B cell (primary cell): ENCODE measurements at regions not wholly inside any gene's neighbourhood (a gene's known extent, or its start where the extent isn't known, plus 50 kb on each side); places are given as distances from the start of the nearest gene placed in this dataset.

ENCODE experiments used
- ATAC-seq: fragments of 200-7000 bp; cut with Tn5 transposase; one replicate; pipeline ENCODE4 v1.10.0; 2021; ENCODE audit warnings: low read depth, mild to moderate bottlenecking, moderate number of reproducible peaks, moderate library complexity
- CTCF ChIA-PET: fragments of 350-600 bp; sonication (Branson Sonifier 250); formaldehyde crosslinking; loops from one replicate; lab custom pipeline; 2021; ENCODE audit warnings: antibody characterized with exemption, inconsistent platforms; lab: Charles Lee
- POLR2A ChIA-PET: fragments of 350-600 bp; sonication (Branson Sonifier 250); formaldehyde crosslinking; loops from one replicate; lab custom pipeline; 2021; ENCODE audit warnings: antibody characterized with exemption; lab: Charles Lee
- DNase-seq: peaks from one replicate; pipeline ENCODE4 v3.0.0; 2013
- H2AFZ ChIP-seq: 2 replicates; pipeline ENCODE4 v1.6.1; 2012; ENCODE audit warnings: mild to moderate bottlenecking, low read depth, low read length; ENCODE audit not compliant: insufficient read depth, poor library complexity, severe bottlenecking
- H3K27ac ChIP-seq, 2 donors: 1 replicate in 1 of 2; 2 replicates in 1 of 2; pipeline ENCODE4 v1.5.1; 2012 to 2013; ENCODE audit warnings: low read length in 2 of 2, mild to moderate bottlenecking in 2 of 2, moderate library complexity in 1 of 2
- H3K27me3 ChIP-seq, 4 experiments: fragments of 200-600 bp in 1 of 4; sonication (generic) in 1 of 4; replicated peaks in 1 of 4; 1 replicate in 2 of 4; 2 replicates in 2 of 4; pipeline versions ENCODE4 v1.6.1 to v1.7.0; 2013 to 2016; ENCODE audit warnings: low read length in 3 of 4, mild to moderate bottlenecking in 2 of 4, mixed read lengths in 1 of 4, moderate library complexity in 1 of 4; ENCODE audit not compliant: insufficient read depth in 4 of 4, control insufficient read depth in 3 of 4; ENCODE audit errors: control extremely low read depth in 1 of 4
- H3K36me3 ChIP-seq, 2 experiments: replicated peaks in 1 of 2; 1 replicate in 1 of 2; 2 replicates in 1 of 2; pipeline versions ENCODE4 v1.6.1 to v1.7.1; 2013; ENCODE audit warnings: low read length in 1 of 2; ENCODE audit not compliant: insufficient read depth in 2 of 2, control insufficient read depth in 1 of 2; ENCODE audit errors: control extremely low read depth in 1 of 2, extremely low read depth in 1 of 2
- H3K4me1 ChIP-seq, 2 donors: fragments of 200-600 bp in 1 of 2; sonication (generic) in 1 of 2; 1 replicate in 1 of 2; 2 replicates in 1 of 2; pipeline versions ENCODE4 v1.5.1 to v1.6.1; 2013 to 2017; ENCODE audit warnings: low read length in 2 of 2; ENCODE audit not compliant: control insufficient read depth in 2 of 2, insufficient read depth in 2 of 2
- H3K4me2 ChIP-seq: replicated peaks from 2 replicates; pipeline ENCODE3; 2012; ENCODE audit warnings: mild to moderate bottlenecking, low read depth, low read length; ENCODE audit not compliant: poor library complexity, severe bottlenecking
- H3K4me3 ChIP-seq, 5 experiments: fragments of 200-600 bp in 1 of 5; sonication (generic) in 1 of 5; 1 replicate in 3 of 5; 2 replicates in 2 of 5; pipeline versions ENCODE4 v1.5.1 to v1.7.0; 2011 to 2016; ENCODE audit warnings: low read length in 4 of 5, mild to moderate bottlenecking in 4 of 5, low read depth in 2 of 5, control low read depth in 1 of 5, moderate library complexity in 1 of 5; ENCODE audit not compliant: insufficient read depth in 1 of 5; ENCODE audit errors: control extremely low read depth in 1 of 5, extremely low read depth in 1 of 5
- H3K79me2 ChIP-seq: fragments of 200-600 bp; sonication (generic); one replicate; pipeline ENCODE4 v1.6.0; 2016; ENCODE audit warnings: low read length; ENCODE audit not compliant: control insufficient read depth, insufficient read depth
- H3K9ac ChIP-seq: fragments of 200-600 bp; sonication (generic); 2 replicates; pipeline ENCODE4 v1.6.1; 2017; ENCODE audit warnings: mild to moderate bottlenecking, low read length, moderate library complexity
- H3K9me3 ChIP-seq, 3 donors: one replicate each; pipeline versions ENCODE4 v1.6.1 to v1.7.1; 2013; ENCODE audit warnings: low read length in 2 of 3; ENCODE audit not compliant: control insufficient read depth in 2 of 3, insufficient read depth in 1 of 3; ENCODE audit errors: control extremely low read depth in 1 of 3
- H4K20me1 ChIP-seq: 2 replicates; pipeline ENCODE4 v1.6.0; 2012; ENCODE audit warnings: mild to moderate bottlenecking, low read length; ENCODE audit not compliant: insufficient read depth, control insufficient read depth, poor library complexity, severe bottlenecking
- H3K27ac Mint-ChIP-seq: one replicate; pipeline ENCODE4 v1.8.0; 2021; ENCODE audit warnings: mixed read lengths
- H3K27me3 Mint-ChIP-seq: one replicate; pipeline ENCODE4 v1.8.0; 2021; ENCODE audit warnings: mixed read lengths
- H3K4me1 Mint-ChIP-seq: one replicate; pipeline ENCODE4 v1.8.0; 2021; ENCODE audit warnings: mixed read lengths
- H3K4me3 Mint-ChIP-seq: one replicate; pipeline ENCODE4 v1.8.0; 2021; ENCODE audit warnings: mixed read lengths
- H3K9me3 Mint-ChIP-seq: one replicate; pipeline ENCODE4 v1.8.0; 2022; ENCODE audit warnings: mixed read lengths; ENCODE audit not compliant: insufficient read depth
- EZH2 ChIP-seq: IDR thresholded peaks from 2 replicates; pipeline ENCODE4 v1.6.1; 2012; ENCODE audit warnings: borderline replicate concordance, low read depth, mild to moderate bottlenecking, moderate library complexity, low read length; ENCODE audit not compliant: insufficient read depth, poor library complexity, severe bottlenecking
- WGBS: methylation state at CpG from one replicate; pipeline ENCODE4 v1.1.5; 2013; ENCODE audit warnings: missing lambda C conversion rate; ENCODE audit not compliant: insufficient coverage; 5-methylcytosine and 5-hydroxymethylcytosine counted together
- intact Hi-C: fragments of 100-400 bp; cut with micrococcal nuclease; formaldehyde crosslinking; loops from one replicate; pipeline ENCODE4 v1.10.0; 2022
- TF ChIP-seq, protein P1 (sequence below): fragments of 200-600 bp; IDR thresholded peaks from one replicate; pipeline ENCODE4 v1.8.0; 2022; ENCODE audit warnings: antibody characterized with exemption, mild to moderate bottlenecking

DNA sequence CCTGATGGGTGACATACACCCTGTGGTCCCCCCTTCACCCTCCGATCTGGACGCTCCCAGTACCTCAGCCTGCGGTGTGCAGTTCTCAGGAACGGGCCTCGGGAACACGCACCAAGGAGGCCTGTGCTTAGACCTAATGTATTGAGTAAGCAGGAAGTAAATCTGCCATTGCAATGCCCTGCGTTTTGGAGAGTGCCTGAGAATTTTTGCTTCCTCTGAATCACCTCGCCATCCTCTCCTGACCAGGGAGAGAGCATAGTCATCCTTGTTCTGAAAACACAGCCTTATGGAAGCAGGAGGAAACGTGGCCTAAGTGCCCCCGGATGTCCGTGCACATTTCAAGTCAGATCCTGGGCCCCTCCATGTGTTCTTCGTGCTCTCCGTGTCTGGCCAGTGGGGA lies 272.2 kb downstream of the NDUFA10 start:
- H3K9me3 ChIP-seq, result peaks cover 0 to 9% (median 0%) of the 10 kb centered on the region in 3 donors
- ChIA-PET POLR2A (no interaction called here), CTCF (no interaction called here)
- no peaks in the 10 kb centered on the region for H3K79me2 ChIP-seq
- no peak overlapping the region for H3K9ac ChIP-seq
- peaks cover 10 to 11% of the 10 kb centered on the region in 2 donors for H3K4me1 ChIP-seq
- H4K20me1 ChIP-seq, result no peaks in the 10 kb centered on the region
- peaks cover 0 to 5% (median 0%) of the 10 kb centered on the region in 4 experiments for H3K27me3 ChIP-seq
- H3K9me3 Mint-ChIP-seq, result no peaks in the 10 kb centered on the region
- TF ChIP-seq, protein P1, sequence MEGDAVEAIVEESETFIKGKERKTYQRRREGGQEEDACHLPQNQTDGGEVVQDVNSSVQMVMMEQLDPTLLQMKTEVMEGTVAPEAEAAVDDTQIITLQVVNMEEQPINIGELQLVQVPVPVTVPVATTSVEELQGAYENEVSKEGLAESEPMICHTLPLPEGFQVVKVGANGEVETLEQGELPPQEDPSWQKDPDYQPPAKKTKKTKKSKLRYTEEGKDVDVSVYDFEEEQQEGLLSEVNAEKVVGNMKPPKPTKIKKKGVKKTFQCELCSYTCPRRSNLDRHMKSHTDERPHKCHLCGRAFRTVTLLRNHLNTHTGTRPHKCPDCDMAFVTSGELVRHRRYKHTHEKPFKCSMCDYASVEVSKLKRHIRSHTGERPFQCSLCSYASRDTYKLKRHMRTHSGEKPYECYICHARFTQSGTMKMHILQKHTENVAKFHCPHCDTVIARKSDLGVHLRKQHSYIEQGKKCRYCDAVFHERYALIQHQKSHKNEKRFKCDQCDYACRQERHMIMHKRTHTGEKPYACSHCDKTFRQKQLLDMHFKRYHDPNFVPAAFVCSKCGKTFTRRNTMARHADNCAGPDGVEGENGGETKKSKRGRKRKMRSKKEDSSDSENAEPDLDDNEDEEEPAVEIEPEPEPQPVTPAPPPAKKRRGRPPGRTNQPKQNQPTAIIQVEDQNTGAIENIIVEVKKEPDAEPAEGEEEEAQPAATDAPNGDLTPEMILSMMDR, result no peak
- TF ChIP-seq EZH2, result no peak
- DNase-seq, result no peak
- H3K27ac Mint-ChIP-seq, result no peak overlapping the region
- 72% methylated on average over 13 of the region's 13 CpGs for WGBS
- H3K4me3 Mint-ChIP-seq, result no peak overlapping the region
- intact Hi-C loops, result no loop called here
- H3K36me3 ChIP-seq, result no peaks in the 10 kb centered on the region
- H2AFZ ChIP-seq, result no peak overlapping the region
- no peak overlapping the region for H3K4me3 ChIP-seq
- no peak for ATAC-seq
- H3K27me3 Mint-ChIP-seq, result no peaks in the 10 kb centered on the region
- H3K4me2 ChIP-seq, result no peak overlapping the region
- H3K4me1 Mint-ChIP-seq, result peaks cover 11% of the 10 kb centered on the region
- H3K27ac ChIP-seq, result no peak overlapping the region

DNA sequence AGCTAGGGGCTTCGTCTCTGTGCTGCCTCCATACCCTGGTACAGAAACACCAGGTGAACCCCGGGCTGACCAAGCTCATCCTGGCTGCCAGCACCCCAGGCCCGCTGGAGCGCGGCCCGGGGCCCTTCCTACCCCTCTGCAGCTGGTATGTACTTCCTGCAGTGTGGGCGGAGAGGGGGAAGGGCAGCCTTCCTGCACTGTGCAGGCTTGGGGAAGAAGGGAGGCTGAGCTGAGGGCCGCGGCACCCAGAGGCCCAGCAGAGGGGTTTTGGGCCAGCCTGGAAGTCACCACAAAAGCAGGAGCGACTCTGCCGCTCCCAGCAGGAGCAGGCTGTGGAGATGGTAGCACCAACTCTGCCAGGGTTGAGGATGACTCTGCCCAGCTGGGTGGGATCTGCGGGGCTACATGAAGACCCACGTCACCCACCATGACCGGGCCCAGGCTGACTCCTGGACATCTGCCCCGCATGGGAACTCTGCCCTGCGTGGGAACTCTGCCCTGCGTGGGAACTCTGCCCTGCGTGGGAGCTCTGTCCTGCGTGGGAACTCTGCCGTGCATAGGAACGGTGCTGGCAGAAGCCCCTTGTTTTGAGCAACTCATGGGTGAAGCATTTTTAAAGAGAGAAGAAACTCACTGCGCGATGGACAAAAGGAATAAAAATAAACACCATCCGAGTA lies 273.3 kb downstream of the NDUFA10 start:
- no peaks in the 10 kb centered on the region for H4K20me1 ChIP-seq
- peaks cover 9% of the 10 kb centered on the region for H3K4me1 Mint-ChIP-seq
- no peaks in the 10 kb centered on the region for H3K79me2 ChIP-seq
- DNase-seq (peak; percentile 22), ATAC-seq (peak; percentile 39)
- no peaks in the 10 kb centered on the region for H3K9me3 ChIP-seq
- no peak overlapping the region for H3K4me3 Mint-ChIP-seq
- POLR2A ChIA-PET, result no interaction called here
- H3K27ac Mint-ChIP-seq, result no peak overlapping the region
- peaks cover 0 to 5% (median 0%) of the 10 kb centered on the region in 4 experiments for H3K27me3 ChIP-seq
- WGBS, result 32% methylated on average over 18 of the region's 24 CpGs
- H2AFZ ChIP-seq, result peak overlapping the region; percentile 42
- no peak overlapping the region for H3K27ac ChIP-seq
- no peak overlapping the region for H3K9ac ChIP-seq
- no peaks in the 10 kb centered on the region for H3K27me3 Mint-ChIP-seq
- H3K4me1 ChIP-seq, result peaks cover 10 to 11% of the 10 kb centered on the region in 2 donors
- H3K9me3 Mint-ChIP-seq, result no peaks in the 10 kb centered on the region
- TF ChIP-seq EZH2, result no peak
- TF ChIP-seq, protein P1, result no peak
- no peak overlapping the region for H3K4me3 ChIP-seq
- CTCF ChIA-PET, result no interaction called here
- peak overlapping the region; percentile 57 for H3K4me2 ChIP-seq
- intact Hi-C loops, result no loop called here
- H3K36me3 ChIP-seq, result no peaks in the 10 kb centered on the region
